Liver (tissue), 8 donors: ENCODE measurements at regions not wholly inside any gene's neighbourhood (a gene's known extent, or its start where the extent isn't known, plus 50 kb on each side); places are given as distances from the start of the nearest gene placed in this dataset.

Experiments used
- DNase-seq: peaks from one replicate; pipeline ENCODE4 v3.0.0-alpha.2; 2017; ENCODE audit warnings: low spot score
- H3K27ac ChIP-seq, 2 donors: one replicate each; pipeline ENCODE4 v1.7.0; 2013; ENCODE audit warnings: inconsistent platforms in 2 of 2, low read length in 2 of 2, control low read depth in 1 of 2, low read depth in 1 of 2, mild to moderate bottlenecking in 1 of 2
- H3K27me3 ChIP-seq, 4 donors: one replicate each; pipeline versions ENCODE4 v1.6.1 to v1.7.0; 2013; ENCODE audit warnings: low read length in 3 of 4, inconsistent platforms in 1 of 4, mild to moderate bottlenecking in 1 of 4, moderate library complexity in 1 of 4; ENCODE audit not compliant: control insufficient read depth in 4 of 4, insufficient read depth in 4 of 4
- H3K36me3 ChIP-seq, 4 donors: one replicate each; pipeline versions ENCODE4 v1.6.1 to v1.7.0; 2013; ENCODE audit warnings: low read length in 3 of 4, mild to moderate bottlenecking in 3 of 4, low read depth in 1 of 4, moderate library complexity in 1 of 4; ENCODE audit not compliant: control insufficient read depth in 4 of 4, insufficient read depth in 3 of 4
- H3K4me1 ChIP-seq, 4 donors: one replicate each; pipeline versions ENCODE4 v1.6.1 to v1.7.0; 2013; ENCODE audit warnings: low read length in 3 of 4, mild to moderate bottlenecking in 3 of 4, moderate library complexity in 1 of 4; ENCODE audit not compliant: control insufficient read depth in 4 of 4, insufficient read depth in 4 of 4
- H3K4me3 ChIP-seq, 3 donors: one replicate each; pipeline versions ENCODE4 v1.6.1 to v1.7.0; 2013; ENCODE audit warnings: low read length in 3 of 3, control low read depth in 1 of 3, low read depth in 1 of 3, mild to moderate bottlenecking in 1 of 3
- H3K9ac ChIP-seq, 2 donors: one replicate each; pipeline ENCODE4 v1.7.0; 2013; ENCODE audit warnings: low read length in 2 of 2, mild to moderate bottlenecking in 2 of 2, moderate library complexity in 2 of 2, control low read depth in 1 of 2, low read depth in 1 of 2
- H3K9me3 ChIP-seq, 4 donors: one replicate each; pipeline versions ENCODE4 v1.6.1 to v1.7.0; 2013; ENCODE audit warnings: low read length in 3 of 4; ENCODE audit not compliant: control insufficient read depth in 4 of 4
- EGR1 ChIP-seq, 2 donors: IDR thresholded peaks; 2 replicates each; pipeline ENCODE4 v1.6.1; 2016 to 2018; ENCODE audit warnings: antibody characterized with exemption in 2 of 2, low read depth in 2 of 2
- FOXA1 ChIP-seq: IDR thresholded peaks from 2 replicates; pipeline ENCODE4 v1.6.1; 2016; ENCODE audit warnings: antibody characterized with exemption
- FOXA2 ChIP-seq: IDR thresholded peaks from 2 replicates; pipeline ENCODE4 v1.6.1; 2016; ENCODE audit warnings: antibody characterized with exemption
- GABPA ChIP-seq, 2 donors: IDR thresholded peaks in 1 of 2; conservative IDR thresholded peaks in 1 of 2; 2 replicates each; pipeline ENCODE4 v1.6.1; 2016; ENCODE audit warnings: antibody characterized with exemption in 2 of 2, mild to moderate bottlenecking in 1 of 2, moderate library complexity in 1 of 2
- HNF4A ChIP-seq, 2 donors: conservative IDR thresholded peaks; 2 replicates each; pipeline ENCODE4 v1.6.1; 2016; ENCODE audit warnings: antibody characterized with exemption in 2 of 2, mild to moderate bottlenecking in 2 of 2
- JUND ChIP-seq, 2 donors: IDR thresholded peaks; 2 replicates each; pipeline ENCODE4 v1.6.1; 2016; ENCODE audit warnings: antibody characterized with exemption in 2 of 2
- MAX ChIP-seq: IDR thresholded peaks from 2 replicates; pipeline ENCODE4 v1.6.1; 2016; ENCODE audit warnings: antibody characterized with exemption
- NR2F2 ChIP-seq: IDR thresholded peaks from 2 replicates; pipeline ENCODE4 v1.6.1; 2016; ENCODE audit warnings: antibody characterized with exemption
- RAD21 ChIP-seq, 2 donors: IDR thresholded peaks; 2 replicates each; pipeline ENCODE4 v1.6.1; 2016; ENCODE audit warnings: antibody characterized with exemption in 2 of 2, mild to moderate bottlenecking in 2 of 2
- REST ChIP-seq: IDR thresholded peaks from 2 replicates; pipeline ENCODE4 v1.6.1; 2016; ENCODE audit warnings: antibody characterized with exemption, mild to moderate bottlenecking
- RXRA ChIP-seq, 2 donors: IDR thresholded peaks; 2 replicates each; pipeline ENCODE4 v1.6.1; 2017 to 2018; ENCODE audit warnings: antibody characterized with exemption in 2 of 2, mild to moderate bottlenecking in 1 of 2
- SP1 ChIP-seq: IDR thresholded peaks from 2 replicates; pipeline ENCODE4 v1.6.1; 2018; ENCODE audit warnings: antibody characterized with exemption, mild to moderate bottlenecking
- TAF1 ChIP-seq: conservative IDR thresholded peaks from 2 replicates; pipeline ENCODE4 v1.6.1; 2016; ENCODE audit warnings: antibody characterized with exemption, mild to moderate bottlenecking
- ZBTB33 ChIP-seq: IDR thresholded peaks from 2 replicates; pipeline ENCODE4 v1.6.1; 2016; ENCODE audit warnings: antibody characterized with exemption
- WGBS: extraction: QIAGEN DNeasy Blood & Tissue Kit; methylation state at CpG from one replicate; pipeline ENCODE4 v1.1.7; 2013; 5-methylcytosine and 5-hydroxymethylcytosine counted together
- TF ChIP-seq, protein P1 (sequence below): fragments of 150-350 bp; IDR thresholded peaks from 2 replicates; pipeline ENCODE4 v1.5.1; 2017; ENCODE audit warnings: improper control_type of control experiment, low read depth, low read length; ENCODE audit not compliant: missing input control
- TF ChIP-seq, protein P2 (sequence below): IDR thresholded peaks from 2 replicates; pipeline ENCODE4 v1.6.1; 2016; ENCODE audit warnings: antibody characterized with exemption
- donor health status: healthy.
- donor health status: healthy.
- donor health status: healthy.
- donor health status: healthy.
- donor health status: healthy.

GRCh38 chr1:218742467-218743262 lies 397.5 kb downstream of the TGFB2 start (continued):
- no peak for TF ChIP-seq MAX

GRCh38 chr1:218743861-218744505 lies 398.8 kb downstream of the TGFB2 start:
- H3K4me1 ChIP-seq, result no peaks in the 10 kb centered on the region
- TF ChIP-seq FOXA2 (no peak), EGR1 (IDR thresholded peaks at IDR 0.05; ENCODE audit: low read depth in 2 of 2) (no peak)
- TF ChIP-seq, protein P1, sequence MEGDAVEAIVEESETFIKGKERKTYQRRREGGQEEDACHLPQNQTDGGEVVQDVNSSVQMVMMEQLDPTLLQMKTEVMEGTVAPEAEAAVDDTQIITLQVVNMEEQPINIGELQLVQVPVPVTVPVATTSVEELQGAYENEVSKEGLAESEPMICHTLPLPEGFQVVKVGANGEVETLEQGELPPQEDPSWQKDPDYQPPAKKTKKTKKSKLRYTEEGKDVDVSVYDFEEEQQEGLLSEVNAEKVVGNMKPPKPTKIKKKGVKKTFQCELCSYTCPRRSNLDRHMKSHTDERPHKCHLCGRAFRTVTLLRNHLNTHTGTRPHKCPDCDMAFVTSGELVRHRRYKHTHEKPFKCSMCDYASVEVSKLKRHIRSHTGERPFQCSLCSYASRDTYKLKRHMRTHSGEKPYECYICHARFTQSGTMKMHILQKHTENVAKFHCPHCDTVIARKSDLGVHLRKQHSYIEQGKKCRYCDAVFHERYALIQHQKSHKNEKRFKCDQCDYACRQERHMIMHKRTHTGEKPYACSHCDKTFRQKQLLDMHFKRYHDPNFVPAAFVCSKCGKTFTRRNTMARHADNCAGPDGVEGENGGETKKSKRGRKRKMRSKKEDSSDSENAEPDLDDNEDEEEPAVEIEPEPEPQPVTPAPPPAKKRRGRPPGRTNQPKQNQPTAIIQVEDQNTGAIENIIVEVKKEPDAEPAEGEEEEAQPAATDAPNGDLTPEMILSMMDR, result no peak
- no peak overlapping the region for H3K27ac ChIP-seq
- no peaks in the 10 kb centered on the region for H3K9me3 ChIP-seq
- H3K9ac ChIP-seq, result no peak overlapping the region
- no peak overlapping the region for H3K4me3 ChIP-seq
- H3K36me3 ChIP-seq, result no peaks in the 10 kb centered on the region
- WGBS, result 88% methylated on average over 4 of the region's 4 CpGs
- no peak for DNase-seq
- no peaks in the 10 kb centered on the region for H3K27me3 ChIP-seq

GRCh38 chr1:218748071-218748470 lies 402.9 kb downstream of the TGFB2 start:
- DNase-seq, result no peak
- no peaks in the 10 kb centered on the region for H3K4me1 ChIP-seq
- no peak overlapping the region for H3K27ac ChIP-seq
- no peaks in the 10 kb centered on the region for H3K9me3 ChIP-seq
- WGBS, result 95% methylated on average over 1 of the region's 1 CpG
- no peaks in the 10 kb centered on the region for H3K36me3 ChIP-seq
- H3K27me3 ChIP-seq, result no peaks in the 10 kb centered on the region
- H3K9ac ChIP-seq, result no peak overlapping the region
- no peak overlapping the region for H3K4me3 ChIP-seq
- TF ChIP-seq MAX, result no peak
- no peak for TF ChIP-seq JUND (IDR thresholded peaks at IDR 0.05)
- TF ChIP-seq, protein P1, result no peak
- TF ChIP-seq REST, result no peak
- TF ChIP-seq SP1, result no peak
- no peak for TF ChIP-seq HNF4A (conservative IDR thresholded peaks at IDR 0.05)
- TF ChIP-seq, protein P2, sequence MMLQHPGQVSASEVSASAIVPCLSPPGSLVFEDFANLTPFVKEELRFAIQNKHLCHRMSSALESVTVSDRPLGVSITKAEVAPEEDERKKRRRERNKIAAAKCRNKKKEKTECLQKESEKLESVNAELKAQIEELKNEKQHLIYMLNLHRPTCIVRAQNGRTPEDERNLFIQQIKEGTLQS, result no peak
- TF ChIP-seq ZBTB33, result no peak
- no peak for TF ChIP-seq TAF1
- no peak for TF ChIP-seq GABPA (IDR thresholded peaks at IDR 0.05 in 1 of 2, conservative IDR thresholded peaks at IDR 0.05 in 1 of 2)
- no peak for TF ChIP-seq EGR1 (IDR thresholded peaks at IDR 0.05; ENCODE audit: low read depth in 2 of 2)
- TF ChIP-seq NR2F2, result no peak
- no peak for TF ChIP-seq RAD21 (IDR thresholded peaks at IDR 0.05)
- no peak for TF ChIP-seq RXRA (IDR thresholded peaks at IDR 0.05)
- TF ChIP-seq FOXA1, result no peak
